ENCODE measurements at regions not wholly inside any gene's neighbourhood (a gene's known extent, or its start where the extent isn't known, plus 50 kb on each side); places are given as distances from the start of the nearest gene placed in this dataset.

DNA sequence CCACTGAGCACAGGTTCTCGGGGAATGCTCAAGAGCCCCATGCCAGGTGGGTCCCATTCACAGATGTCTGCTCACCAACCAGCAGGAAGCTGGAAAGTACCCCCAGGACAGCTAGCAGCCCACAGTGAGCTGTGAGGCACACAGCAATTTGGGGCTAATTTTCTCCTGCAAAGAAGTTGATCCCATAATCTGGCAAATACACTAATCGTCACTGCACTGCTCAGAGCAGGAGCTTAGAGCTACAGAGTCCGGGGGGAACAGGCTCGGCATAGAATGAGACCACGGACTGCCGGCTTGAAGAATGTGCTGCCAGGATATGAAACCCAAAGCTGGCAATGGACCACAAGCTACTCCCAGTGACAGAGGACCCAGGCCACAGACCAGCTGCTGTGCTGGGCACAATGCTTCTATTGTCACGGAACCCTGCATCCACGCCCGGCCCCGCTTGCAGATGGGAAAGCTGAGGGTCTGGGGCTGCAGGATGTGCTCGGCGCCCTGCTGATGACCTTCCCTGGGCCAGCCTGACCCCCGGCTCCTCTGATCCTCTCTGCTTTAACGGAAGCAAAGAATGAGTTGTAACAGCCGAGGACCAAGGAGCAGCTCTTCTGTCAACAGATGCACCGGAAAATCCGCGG lies 239.7 kb downstream of the CTTN start (continued):
- TF ChIP-seq ZNF747 (CRISPR knock-in tag; IDR thresholded peaks at IDR 0.05; ENCODE audit: borderline replicate concordance) (no peak), ZNF496 (CRISPR knock-in tag; IDR thresholded peaks at IDR 0.05; ENCODE audit: insufficient replicate concordance) (no peak), NR2F6 (IDR thresholded peaks at IDR 0.05) (peak; percentile 94), NR2F6 (CRISPR knock-in tag; IDR thresholded peaks at IDR 0.05) (peak; percentile 94), BRD4 (CRISPR knock-in tag; IDR thresholded peaks at IDR 0.05) (no peak), ZNF292 (CRISPR knock-in tag; IDR thresholded peaks at IDR 0.05; ENCODE audit: borderline replicate concordance, low read depth) (peak; percentile 65; the same call in 1 of the 2 replicates), KDM6A (CRISPR knock-in tag; IDR thresholded peaks at IDR 0.05; ENCODE audit: low read depth) (no peak; the same call in 1 of the 2 replicates), HNRNPH1 (optimal IDR thresholded peaks at IDR 0.05; ENCODE audit: low read depth, low read length) (no peak), NFIB (CRISPR knock-in tag; IDR thresholded peaks at IDR 0.05; ENCODE audit: borderline replicate concordance) (no peak), POLR2AphosphoS5 (IDR thresholded peaks at IDR 0.05; ENCODE audit: low read depth, low read length) (no peak), KIAA2018 (CRISPR knock-in tag; IDR thresholded peaks at IDR 0.05; ENCODE audit: borderline replicate concordance) (no peak), ATM (IDR thresholded peaks at IDR 0.05; ENCODE audit: borderline replicate concordance) (no peak), ZNF598 (CRISPR knock-in tag; IDR thresholded peaks at IDR 0.05; ENCODE audit: borderline replicate concordance) (no peak), ZMYM4 (CRISPR knock-in tag; IDR thresholded peaks at IDR 0.05) (0 out of 2 replicates have a peak, but pooled peaks have one; percentile 25), ZNF253 (CRISPR knock-in tag; IDR thresholded peaks at IDR 0.05; ENCODE audit: borderline replicate concordance) (no peak), ZMYM3 (CRISPR knock-in tag; IDR thresholded peaks at IDR 0.05) (peak; percentile 93)
- TF ChIP-seq, protein P1, sequence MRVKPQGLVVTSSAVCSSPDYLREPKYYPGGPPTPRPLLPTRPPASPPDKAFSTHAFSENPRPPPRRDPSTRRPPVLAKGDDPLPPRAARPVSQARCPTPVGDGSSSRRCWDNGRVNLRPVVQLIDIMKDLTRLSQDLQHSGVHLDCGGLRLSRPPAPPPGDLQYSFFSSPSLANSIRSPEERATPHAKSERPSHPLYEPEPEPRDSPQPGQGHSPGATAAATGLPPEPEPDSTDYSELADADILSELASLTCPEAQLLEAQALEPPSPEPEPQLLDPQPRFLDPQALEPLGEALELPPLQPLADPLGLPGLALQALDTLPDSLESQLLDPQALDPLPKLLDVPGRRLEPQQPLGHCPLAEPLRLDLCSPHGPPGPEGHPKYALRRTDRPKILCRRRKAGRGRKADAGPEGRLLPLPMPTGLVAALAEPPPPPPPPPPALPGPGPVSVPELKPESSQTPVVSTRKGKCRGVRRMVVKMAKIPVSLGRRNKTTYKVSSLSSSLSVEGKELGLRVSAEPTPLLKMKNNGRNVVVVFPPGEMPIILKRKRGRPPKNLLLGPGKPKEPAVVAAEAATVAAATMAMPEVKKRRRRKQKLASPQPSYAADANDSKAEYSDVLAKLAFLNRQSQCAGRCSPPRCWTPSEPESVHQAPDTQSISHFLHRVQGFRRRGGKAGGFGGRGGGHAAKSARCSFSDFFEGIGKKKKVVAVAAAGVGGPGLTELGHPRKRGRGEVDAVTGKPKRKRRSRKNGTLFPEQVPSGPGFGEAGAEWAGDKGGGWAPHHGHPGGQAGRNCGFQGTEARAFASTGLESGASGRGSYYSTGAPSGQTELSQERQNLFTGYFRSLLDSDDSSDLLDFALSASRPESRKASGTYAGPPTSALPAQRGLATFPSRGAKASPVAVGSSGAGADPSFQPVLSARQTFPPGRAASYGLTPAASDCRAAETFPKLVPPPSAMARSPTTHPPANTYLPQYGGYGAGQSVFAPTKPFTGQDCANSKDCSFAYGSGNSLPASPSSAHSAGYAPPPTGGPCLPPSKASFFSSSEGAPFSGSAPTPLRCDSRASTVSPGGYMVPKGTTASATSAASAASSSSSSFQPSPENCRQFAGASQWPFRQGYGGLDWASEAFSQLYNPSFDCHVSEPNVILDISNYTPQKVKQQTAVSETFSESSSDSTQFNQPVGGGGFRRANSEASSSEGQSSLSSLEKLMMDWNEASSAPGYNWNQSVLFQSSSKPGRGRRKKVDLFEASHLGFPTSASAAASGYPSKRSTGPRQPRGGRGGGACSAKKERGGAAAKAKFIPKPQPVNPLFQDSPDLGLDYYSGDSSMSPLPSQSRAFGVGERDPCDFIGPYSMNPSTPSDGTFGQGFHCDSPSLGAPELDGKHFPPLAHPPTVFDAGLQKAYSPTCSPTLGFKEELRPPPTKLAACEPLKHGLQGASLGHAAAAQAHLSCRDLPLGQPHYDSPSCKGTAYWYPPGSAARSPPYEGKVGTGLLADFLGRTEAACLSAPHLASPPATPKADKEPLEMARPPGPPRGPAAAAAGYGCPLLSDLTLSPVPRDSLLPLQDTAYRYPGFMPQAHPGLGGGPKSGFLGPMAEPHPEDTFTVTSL (CRISPR knock-in tag; IDR thresholded peaks at IDR 0.05; ENCODE audit: borderline replicate concordance), result peak; percentile 83; the same call in 1 of the 2 replicates
